Hepatocyte (in vitro differentiated cells): ENCODE measurements at regions not wholly inside any gene's neighbourhood (a gene's known extent, or its start where the extent isn't known, plus 50 kb on each side); places are given as distances from the start of the nearest gene placed in this dataset.

Experiments
- EZH2 ChIP-seq: fragments of 200-600 bp; sonication (generic); IDR thresholded peaks from 2 replicates; pipeline ENCODE4 v1.6.1; 2016; ENCODE audit warnings: antibody characterized with exemption, mild to moderate bottlenecking, borderline replicate concordance
- EZH2phosphoT487 ChIP-seq: fragments of 200-600 bp; sonication (generic); IDR thresholded peaks from one replicate; pipeline ENCODE4 v1.6.1; 2018; ENCODE audit warnings: antibody characterized with exemption, mild to moderate bottlenecking, low read depth, moderate library complexity; ENCODE audit not compliant: unreplicated experiment, severe bottlenecking
- TF ChIP-seq, protein P1 (sequence below): fragments of 200-600 bp; sonication (generic); IDR thresholded peaks from 2 replicates; pipeline ENCODE4 v1.5.1; 2016; ENCODE audit warnings: antibody characterized with exemption, mild to moderate bottlenecking; ENCODE audit not compliant: poor library complexity

GRCh38 chr5:121288781-121289180 is 562.9 kb upstream of the FTMT start:
- TF ChIP-seq, protein P1, sequence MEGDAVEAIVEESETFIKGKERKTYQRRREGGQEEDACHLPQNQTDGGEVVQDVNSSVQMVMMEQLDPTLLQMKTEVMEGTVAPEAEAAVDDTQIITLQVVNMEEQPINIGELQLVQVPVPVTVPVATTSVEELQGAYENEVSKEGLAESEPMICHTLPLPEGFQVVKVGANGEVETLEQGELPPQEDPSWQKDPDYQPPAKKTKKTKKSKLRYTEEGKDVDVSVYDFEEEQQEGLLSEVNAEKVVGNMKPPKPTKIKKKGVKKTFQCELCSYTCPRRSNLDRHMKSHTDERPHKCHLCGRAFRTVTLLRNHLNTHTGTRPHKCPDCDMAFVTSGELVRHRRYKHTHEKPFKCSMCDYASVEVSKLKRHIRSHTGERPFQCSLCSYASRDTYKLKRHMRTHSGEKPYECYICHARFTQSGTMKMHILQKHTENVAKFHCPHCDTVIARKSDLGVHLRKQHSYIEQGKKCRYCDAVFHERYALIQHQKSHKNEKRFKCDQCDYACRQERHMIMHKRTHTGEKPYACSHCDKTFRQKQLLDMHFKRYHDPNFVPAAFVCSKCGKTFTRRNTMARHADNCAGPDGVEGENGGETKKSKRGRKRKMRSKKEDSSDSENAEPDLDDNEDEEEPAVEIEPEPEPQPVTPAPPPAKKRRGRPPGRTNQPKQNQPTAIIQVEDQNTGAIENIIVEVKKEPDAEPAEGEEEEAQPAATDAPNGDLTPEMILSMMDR, result no peak
- TF ChIP-seq EZH2, result no peak
- no peak for TF ChIP-seq EZH2phosphoT487
